Caco-2 (cell line): ENCODE measurements at regions not wholly inside any gene's neighbourhood (a gene's known extent, or its start where the extent isn't known, plus 50 kb on each side); places are given as distances from the start of the nearest gene placed in this dataset.
A peak's percentile ranks its signal among the peaks of the same experiment; 100 is the strongest.

Source experiments
- BruUV-seq: library from RNA; stranded (reverse); fragments of 400-500 nt; replicated peaks from 2 replicates; lab custom pipeline; 2021; lab: Mats Ljungman, UMichigan
- CTCF ChIA-PET: fragments of 300-600 bp; sonication (Branson Sonifier 250); formaldehyde crosslinking; loops from one replicate; lab custom pipeline; 2022; ENCODE audit warnings: antibody characterized with exemption; lab: Charles Lee
- POLR2A ChIA-PET: fragments of 300-600 bp; sonication (Branson Sonifier 250); formaldehyde crosslinking; loops from one replicate; lab custom pipeline; 2022; ENCODE audit warnings: antibody characterized with exemption; lab: Charles Lee
- DNase-seq, 2 experiments: peaks; one replicate each; pipeline versions ENCODE4 v3.0.0 to v3.0.0-alpha.2; 2020 to 2022
- H3K27me3 ChIP-seq: replicated peaks from 2 replicates; pipeline ENCODE4 v1.6.0; 2011; ENCODE audit warnings: low read length; ENCODE audit not compliant: control insufficient read depth, insufficient read depth
- H3K36me3 ChIP-seq: 2 replicates; pipeline ENCODE4 v1.5.1; 2011; ENCODE audit warnings: low read length; ENCODE audit not compliant: control insufficient read depth, insufficient read depth
- H3K4me1 ChIP-seq: fragments of 250-450 bp; sonication (Bioruptor Pico); 2 replicates; pipeline ENCODE4 v1.5.1; 2020; ENCODE audit warnings: mild to moderate bottlenecking
- H3K4me3 ChIP-seq: 2 replicates; pipeline ENCODE4 v1.5.1; 2011; ENCODE audit warnings: low read depth, mild to moderate bottlenecking, control low read depth, low read length
- H3K9me3 ChIP-seq: fragments of 250-450 bp; sonication (Bioruptor Pico); 2 replicates; pipeline ENCODE4 v1.5.1; 2020; ENCODE audit warnings: mild to moderate bottlenecking, moderate library complexity
- H3K27ac Mint-ChIP-seq: one replicate; pipeline ENCODE4 v1.8.0; 2022; ENCODE audit warnings: mixed read lengths; ENCODE audit not compliant: unreplicated experiment
- H3K27me3 Mint-ChIP-seq: one replicate; pipeline ENCODE4 v1.8.0; 2022; ENCODE audit warnings: mixed read lengths; ENCODE audit not compliant: insufficient read depth, unreplicated experiment
- H3K36me3 Mint-ChIP-seq: one replicate; pipeline ENCODE4 v1.8.0; 2022; ENCODE audit warnings: mild to moderate bottlenecking, mixed read lengths; ENCODE audit not compliant: insufficient read depth, unreplicated experiment
- H3K4me1 Mint-ChIP-seq: one replicate; pipeline ENCODE4 v1.8.0; 2022; ENCODE audit warnings: low read depth, mixed read lengths; ENCODE audit not compliant: unreplicated experiment
- H3K4me3 Mint-ChIP-seq: one replicate; pipeline ENCODE4 v1.8.0; 2022; ENCODE audit warnings: mild to moderate bottlenecking, moderate library complexity, mixed read lengths; ENCODE audit not compliant: unreplicated experiment
- H3K9me3 Mint-ChIP-seq: one replicate; pipeline ENCODE4 v1.8.0; 2022; ENCODE audit warnings: mixed read lengths; ENCODE audit not compliant: unreplicated experiment
- intact Hi-C: fragments of 100-400 bp; cut with micrococcal nuclease; formaldehyde crosslinking; loops from one replicate; pipeline ENCODE4 v1.10.0; 2022; ENCODE audit not compliant: unreplicated experiment
- TF ChIP-seq, protein P1 (sequence below), 2 experiments: fragments of 200-600 bp in 1 of 2; IDR thresholded peaks; 1 replicate in 1 of 2; 2 replicates in 1 of 2; pipeline versions ENCODE4 v1.5.1 to v1.8.0; 2011 to 2022; ENCODE audit warnings: antibody characterized with exemption in 1 of 2, control low read depth in 1 of 2, inconsistent platforms in 1 of 2, low read depth in 1 of 2, low read length in 1 of 2, mild to moderate bottlenecking in 1 of 2, moderate library complexity in 1 of 2; ENCODE audit not compliant: insufficient read depth in 1 of 2, severe bottlenecking in 1 of 2, unreplicated experiment in 1 of 2

DNA sequence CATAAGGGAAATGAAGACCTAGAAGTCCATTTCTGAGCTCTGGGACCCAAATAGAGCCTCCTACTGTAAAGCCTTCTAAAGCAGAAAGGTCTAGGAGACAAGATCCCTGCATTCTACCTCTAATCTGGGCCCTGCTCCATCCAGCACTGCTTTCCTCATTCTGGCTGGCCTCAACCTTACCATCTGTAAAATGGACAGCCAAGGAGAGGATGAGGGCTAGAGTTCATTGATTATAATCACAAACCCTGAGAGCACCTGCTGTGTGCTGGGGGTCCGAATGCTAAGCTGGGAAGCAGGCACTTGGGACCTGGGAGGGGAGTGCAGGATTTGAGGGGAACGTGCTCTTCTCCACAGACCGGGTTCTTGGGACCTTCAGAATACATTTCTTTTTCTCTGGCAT lies 454.0 kb upstream of the ZMIZ1 start:
- Mint-ChIP-seq H3K36me3 (no peaks in the 10 kb centered on the region), H3K4me3 (no peak overlapping the region), H3K27me3 (no peaks in the 10 kb centered on the region), H3K27ac (no peak overlapping the region), H3K4me1 (peaks cover 3% of the 10 kb centered on the region), H3K9me3 (peaks cover 9% of the 10 kb centered on the region)
- DNase-seq: no peak
- ChIA-PET POLR2A (no interaction called here), CTCF (no interaction called here)
- BruUV-seq: no TSS peak
- no peaks in the 10 kb centered on the region for H3K4me1 ChIP-seq
- TF ChIP-seq, protein P1, sequence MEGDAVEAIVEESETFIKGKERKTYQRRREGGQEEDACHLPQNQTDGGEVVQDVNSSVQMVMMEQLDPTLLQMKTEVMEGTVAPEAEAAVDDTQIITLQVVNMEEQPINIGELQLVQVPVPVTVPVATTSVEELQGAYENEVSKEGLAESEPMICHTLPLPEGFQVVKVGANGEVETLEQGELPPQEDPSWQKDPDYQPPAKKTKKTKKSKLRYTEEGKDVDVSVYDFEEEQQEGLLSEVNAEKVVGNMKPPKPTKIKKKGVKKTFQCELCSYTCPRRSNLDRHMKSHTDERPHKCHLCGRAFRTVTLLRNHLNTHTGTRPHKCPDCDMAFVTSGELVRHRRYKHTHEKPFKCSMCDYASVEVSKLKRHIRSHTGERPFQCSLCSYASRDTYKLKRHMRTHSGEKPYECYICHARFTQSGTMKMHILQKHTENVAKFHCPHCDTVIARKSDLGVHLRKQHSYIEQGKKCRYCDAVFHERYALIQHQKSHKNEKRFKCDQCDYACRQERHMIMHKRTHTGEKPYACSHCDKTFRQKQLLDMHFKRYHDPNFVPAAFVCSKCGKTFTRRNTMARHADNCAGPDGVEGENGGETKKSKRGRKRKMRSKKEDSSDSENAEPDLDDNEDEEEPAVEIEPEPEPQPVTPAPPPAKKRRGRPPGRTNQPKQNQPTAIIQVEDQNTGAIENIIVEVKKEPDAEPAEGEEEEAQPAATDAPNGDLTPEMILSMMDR (IDR thresholded peaks at IDR 0.05; ENCODE audit: insufficient read depth in 1 of 2, low read depth in 1 of 2, low read length in 1 of 2, severe bottlenecking in 1 of 2, unreplicated experiment in 1 of 2): no peak
- H3K36me3 ChIP-seq: no peaks in the 10 kb centered on the region
- H3K4me3 ChIP-seq: no peak overlapping the region
- no peaks in the 10 kb centered on the region for H3K27me3 ChIP-seq
- H3K9me3 ChIP-seq: peaks cover 3% of the 10 kb centered on the region; the same call in 1 of the 2 replicates
- intact Hi-C loops: no loop called here

DNA sequence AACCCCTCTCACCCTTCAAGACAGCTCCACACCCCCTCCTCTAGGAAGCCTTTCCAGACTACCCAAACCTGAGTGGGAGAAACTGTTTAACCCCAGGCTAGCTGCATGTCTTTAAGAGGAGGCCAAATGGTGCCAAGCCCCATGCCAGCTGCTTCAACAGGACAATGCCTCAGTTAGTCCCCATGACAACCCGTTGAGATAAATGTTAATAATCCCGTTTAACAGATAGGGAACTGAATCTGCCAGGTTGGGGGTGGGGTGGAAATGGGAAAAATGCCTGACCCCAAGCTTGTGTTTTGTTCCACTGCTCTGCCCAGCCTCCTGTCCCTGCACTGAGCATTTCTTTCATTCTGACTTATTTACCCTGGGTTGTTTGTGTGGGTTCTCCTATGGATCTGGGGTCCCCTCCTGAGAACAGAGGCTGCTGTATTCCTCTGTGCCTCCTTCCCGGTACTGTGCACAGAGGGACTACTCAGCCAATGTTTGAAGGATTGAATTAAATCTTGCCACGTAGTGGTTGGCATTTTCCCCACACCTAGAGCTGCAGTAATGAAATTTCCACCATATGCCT lies 452.6 kb upstream of the ZMIZ1 start:
- DNase-seq: no peak
- H3K36me3 ChIP-seq: no peaks in the 10 kb centered on the region
- Mint-ChIP-seq H3K4me3 (no peak overlapping the region), H3K36me3 (no peaks in the 10 kb centered on the region), H3K4me1 (peaks cover 7% of the 10 kb centered on the region), H3K9me3 (no peaks in the 10 kb centered on the region), H3K27ac (peak overlapping the region; percentile 8), H3K27me3 (no peaks in the 10 kb centered on the region)
- BruUV-seq: no TSS peak
- no peaks in the 10 kb centered on the region for H3K4me1 ChIP-seq
- TF ChIP-seq, protein P1 (IDR thresholded peaks at IDR 0.05; ENCODE audit: insufficient read depth in 1 of 2, low read depth in 1 of 2, low read length in 1 of 2, severe bottlenecking in 1 of 2, unreplicated experiment in 1 of 2): no peak
- H3K27me3 ChIP-seq: no peaks in the 10 kb centered on the region
- no peaks in the 10 kb centered on the region for H3K9me3 ChIP-seq
- ChIA-PET POLR2A (no interaction called here), CTCF (no interaction called here)
- intact Hi-C loops: no loop called here
- H3K4me3 ChIP-seq: no peak overlapping the region

DNA sequence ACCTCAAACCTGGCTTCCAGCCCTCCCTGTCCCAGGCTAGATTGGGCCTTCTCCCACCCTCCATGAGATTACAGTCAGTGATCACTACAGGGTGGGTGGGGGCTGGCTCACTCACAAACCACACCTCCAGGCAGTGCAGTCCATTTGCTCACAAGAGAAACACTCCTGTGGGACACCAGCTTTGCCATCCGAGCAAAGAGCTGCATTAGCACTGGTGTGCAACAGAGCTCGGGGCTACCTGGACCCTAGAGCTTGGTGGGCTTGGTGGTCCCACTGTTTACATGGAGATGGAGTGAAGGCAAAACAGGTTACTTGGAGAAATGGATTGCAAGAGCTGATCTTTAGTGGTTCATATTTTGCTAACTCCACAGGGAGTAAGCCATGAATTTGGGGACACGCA lies 451.7 kb upstream of the ZMIZ1 start:
- BruUV-seq: no TSS peak
- CTCF ChIA-PET: no interaction called here
- no peaks in the 10 kb centered on the region for H3K4me1 ChIP-seq
- H3K27me3 ChIP-seq: no peaks in the 10 kb centered on the region
- H3K4me3 Mint-ChIP-seq: no peak overlapping the region
- H3K36me3 Mint-ChIP-seq: no peaks in the 10 kb centered on the region
- no peaks in the 10 kb centered on the region for H3K9me3 Mint-ChIP-seq
- TF ChIP-seq, protein P1 (IDR thresholded peaks at IDR 0.05; ENCODE audit: insufficient read depth in 1 of 2, low read depth in 1 of 2, low read length in 1 of 2, severe bottlenecking in 1 of 2, unreplicated experiment in 1 of 2): no peak
- POLR2A ChIA-PET: no interaction called here
- no peaks in the 10 kb centered on the region for H3K9me3 ChIP-seq
- no peak overlapping the region for H3K27ac Mint-ChIP-seq
- no peak overlapping the region for H3K4me3 ChIP-seq
- peaks cover 7% of the 10 kb centered on the region for H3K4me1 Mint-ChIP-seq
- DNase-seq: no peak
- no peaks in the 10 kb centered on the region for H3K27me3 Mint-ChIP-seq
- no peaks in the 10 kb centered on the region for H3K36me3 ChIP-seq
- intact Hi-C loops: no loop called here
